22Rv1 (cell line): ENCODE measurements at regions not wholly inside any gene's neighbourhood (a gene's known extent, or its start where the extent isn't known, plus 50 kb on each side); places are given as distances from the start of the nearest gene placed in this dataset.

ENCODE experiments used
- CTCF ChIP-seq: fragments of 450-650 bp; IDR thresholded peaks from 2 replicates; pipeline ENCODE4 v1.5.1; 2017; ENCODE audit warnings: mild to moderate bottlenecking
- ZFX ChIP-seq: fragments of 450-650 bp; IDR thresholded peaks from 2 replicates; pipeline ENCODE4 v1.6.1; 2017; ENCODE audit warnings: antibody characterized with exemption, borderline replicate concordance

- TF ChIP-seq CTCF = no peak
- no peak for TF ChIP-seq ZFX
Observed at GRCh38 chr2:38170733-38171132, 94.8 kb upstream of the CYP1B1 start.
